22Rv1 (cell line): ENCODE measurements at regions not wholly inside any gene's neighbourhood (a gene's known extent, or its start where the extent isn't known, plus 50 kb on each side); places are given as distances from the start of the nearest gene placed in this dataset.

Source experiments
- CTCF ChIP-seq: fragments of 450-650 bp; IDR thresholded peaks from 2 replicates; pipeline ENCODE4 v1.5.1; 2017; ENCODE audit warnings: mild to moderate bottlenecking
- ZFX ChIP-seq: fragments of 450-650 bp; IDR thresholded peaks from 2 replicates; pipeline ENCODE4 v1.6.1; 2017; ENCODE audit warnings: antibody characterized with exemption, borderline replicate concordance

GRCh38 chr13:40503966-40504591 is 162.4 kb downstream of the FOXO1 start:
- TF ChIP-seq CTCF (no peak), ZFX (no peak)
